ENCODE measurements at regions not wholly inside any gene's neighbourhood (a gene's known extent, or its start where the extent isn't known, plus 50 kb on each side); places are given as distances from the start of the nearest gene placed in this dataset.
"Not testable (repeated sequence)": the region's sequence is repeated elsewhere in the genome, so short reads cannot be mapped to it uniquely, and the experiment has no call there.

DNA sequence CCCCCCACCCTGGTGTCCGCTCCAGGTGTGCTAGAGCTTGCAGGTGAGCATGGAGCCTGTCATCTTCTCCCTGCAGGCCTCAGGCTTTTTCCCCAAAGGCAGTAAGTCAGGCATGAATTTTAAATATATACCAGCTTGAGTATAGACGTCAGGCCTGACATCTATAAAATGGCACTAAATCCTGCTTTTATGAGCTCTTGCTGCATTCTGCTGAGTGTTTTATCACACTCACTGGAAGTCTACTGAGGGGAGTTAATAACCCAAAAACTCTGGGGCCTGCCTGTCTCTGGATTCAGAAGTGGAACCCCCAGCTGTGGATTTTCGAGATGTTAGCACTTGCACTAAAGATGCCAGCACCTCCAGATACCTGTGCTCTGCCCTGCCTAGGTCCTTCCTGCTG lies 133.4 kb upstream of the TOP1 start:
- no peak for DNase-seq

DNA sequence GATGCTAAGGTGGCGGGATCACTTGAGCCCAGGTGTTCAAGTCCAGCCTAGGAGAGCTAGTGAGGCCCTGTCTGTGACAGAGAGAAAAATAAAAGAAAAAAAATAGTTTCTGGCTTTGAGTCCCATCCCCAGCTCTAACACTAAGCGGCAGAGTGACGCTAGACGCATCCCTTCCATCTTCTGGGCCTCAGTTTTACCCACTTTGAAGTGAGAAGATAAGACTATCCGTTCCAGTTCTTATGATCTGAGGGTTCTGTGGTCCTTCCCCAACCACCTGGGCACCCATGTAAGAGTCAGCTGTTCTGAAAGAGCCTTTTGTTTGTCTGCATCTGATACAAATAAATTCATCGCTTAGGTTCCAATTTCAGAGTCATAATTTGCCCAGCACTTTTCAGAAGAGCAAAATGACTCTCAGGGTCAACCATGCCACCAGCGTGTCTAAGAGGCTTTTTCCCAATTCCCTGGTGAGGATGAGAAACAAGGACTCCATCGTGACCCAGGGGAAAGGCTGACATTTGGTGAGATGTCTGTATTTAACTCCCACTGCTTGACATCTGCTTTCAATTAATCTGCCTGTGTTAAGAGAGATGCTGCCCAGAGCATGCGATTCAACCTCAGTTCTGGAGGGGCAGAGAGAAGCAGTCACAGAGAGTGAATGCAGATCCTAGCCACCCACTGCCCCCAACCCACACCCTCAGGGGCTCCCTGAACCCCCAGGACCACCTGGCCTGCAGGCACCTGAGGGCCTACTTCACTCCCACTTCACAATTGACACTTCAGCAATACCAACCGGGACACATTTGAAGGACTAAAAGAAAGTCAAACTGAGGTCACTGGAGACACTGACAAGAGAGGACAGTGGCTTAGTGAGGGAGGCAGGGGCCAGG lies 131.6 kb upstream of the TOP1 start:
- DNase-seq, result no peak

DNA sequence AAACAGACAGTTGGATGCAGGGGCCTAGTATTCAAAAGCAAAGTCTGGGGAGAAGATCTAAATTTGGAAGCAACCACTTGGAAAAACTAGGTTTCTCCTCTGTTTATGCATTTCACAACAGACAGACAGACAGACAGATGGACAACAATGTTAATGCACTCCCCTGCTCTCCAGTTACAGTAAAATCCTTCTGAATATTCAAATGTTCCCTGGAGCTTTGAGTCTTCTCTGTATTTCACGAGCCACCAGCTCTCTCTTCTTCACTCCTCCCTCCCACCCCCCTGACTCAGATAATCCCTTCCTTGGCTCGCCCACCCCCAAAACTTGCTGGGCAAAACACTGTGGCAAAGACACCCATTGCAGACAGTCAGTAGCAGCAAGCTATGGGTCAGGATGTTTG lies 129.3 kb upstream of the TOP1 start:
- no peak for DNase-seq

DNA sequence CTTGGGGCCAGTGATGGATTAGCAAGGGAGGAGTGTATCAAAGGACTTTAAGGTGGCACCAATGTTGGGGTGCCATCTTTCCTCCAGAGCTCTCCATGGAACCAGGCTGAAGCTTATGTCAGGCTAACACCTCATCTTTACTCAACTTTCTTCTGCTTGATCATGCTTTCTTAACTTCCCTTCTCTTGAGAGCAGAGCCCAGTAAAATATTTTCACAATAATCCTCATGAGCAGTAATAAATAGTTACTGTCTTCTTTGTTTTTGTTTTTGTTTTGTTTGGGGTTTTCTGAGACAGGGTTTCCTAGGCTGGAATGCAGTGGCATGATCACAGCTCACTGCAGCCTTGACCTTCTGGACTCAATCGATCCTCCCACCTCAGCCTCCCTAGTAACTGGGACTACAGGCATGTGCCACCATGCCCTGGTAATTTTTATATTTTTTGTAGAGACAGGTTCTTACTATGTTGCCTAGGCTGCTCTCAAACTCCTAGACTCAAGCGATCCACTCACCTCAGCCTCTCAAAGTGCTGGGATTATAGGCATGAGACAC lies 127.9 kb upstream of the TOP1 start:
- no peak for DNase-seq

DNA sequence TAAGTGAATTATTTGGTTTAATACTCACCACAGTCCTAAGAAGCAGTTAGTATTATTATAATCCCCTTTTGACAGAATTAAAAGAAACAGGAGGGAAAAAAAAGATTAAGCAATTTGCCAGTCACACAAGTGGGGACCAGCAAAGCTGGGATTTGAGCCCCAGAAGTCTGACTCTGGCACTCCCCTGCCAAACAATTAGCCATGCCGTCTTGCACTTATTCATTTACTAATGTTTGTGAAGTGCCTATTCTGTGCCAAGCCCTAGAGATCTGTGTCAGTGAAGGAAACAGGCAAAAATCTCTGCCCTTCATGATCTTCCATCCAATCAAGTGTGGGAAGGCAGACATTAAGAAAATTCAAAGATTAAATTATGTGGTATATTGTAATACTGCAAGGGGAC lies 126.0 kb upstream of the TOP1 start:
- DNase-seq, result no peak

DNA sequence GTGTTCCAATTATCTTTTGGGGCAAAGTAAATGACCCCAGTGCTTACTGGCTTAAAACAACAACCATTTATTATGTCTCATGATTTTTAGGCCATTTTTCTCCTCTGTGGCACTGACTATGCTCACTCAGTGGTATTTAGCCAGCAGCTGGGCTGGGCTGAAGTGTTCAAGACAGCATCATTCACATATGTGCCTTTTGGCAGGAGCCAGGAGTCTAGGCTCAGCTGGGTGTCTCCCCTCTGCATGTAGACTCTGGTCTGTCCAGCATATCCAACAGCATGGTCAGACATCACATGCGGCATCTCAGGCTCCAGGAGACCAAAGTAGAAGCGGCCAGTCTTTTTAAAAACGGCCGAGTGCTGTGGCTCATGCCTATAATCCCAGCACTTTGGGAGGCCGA lies 120.3 kb upstream of the TOP1 start:
- DNase-seq, result no peak

DNA sequence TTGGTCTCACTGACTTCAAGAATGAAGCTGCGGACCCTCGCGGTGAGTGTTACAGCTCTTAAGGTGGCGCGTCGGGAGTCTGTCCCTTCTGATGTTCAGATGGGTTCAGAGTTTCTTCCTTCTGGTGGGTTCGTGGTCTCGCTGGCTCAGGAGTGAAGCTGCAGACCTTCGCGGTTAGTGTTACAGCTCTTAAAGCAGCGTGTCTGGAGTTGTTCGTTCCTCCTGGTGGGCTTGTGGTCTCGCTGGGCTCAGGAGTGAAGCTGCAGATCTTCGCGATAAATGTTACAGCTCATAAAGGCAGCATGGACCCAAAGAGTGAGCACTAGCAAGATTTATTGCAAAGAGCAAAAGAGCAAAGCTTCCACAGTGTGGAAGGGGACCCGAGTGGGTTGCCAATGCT lies 119.1 kb upstream of the TOP1 start:
- DNase-seq, result not testable (repeated sequence)

DNA sequence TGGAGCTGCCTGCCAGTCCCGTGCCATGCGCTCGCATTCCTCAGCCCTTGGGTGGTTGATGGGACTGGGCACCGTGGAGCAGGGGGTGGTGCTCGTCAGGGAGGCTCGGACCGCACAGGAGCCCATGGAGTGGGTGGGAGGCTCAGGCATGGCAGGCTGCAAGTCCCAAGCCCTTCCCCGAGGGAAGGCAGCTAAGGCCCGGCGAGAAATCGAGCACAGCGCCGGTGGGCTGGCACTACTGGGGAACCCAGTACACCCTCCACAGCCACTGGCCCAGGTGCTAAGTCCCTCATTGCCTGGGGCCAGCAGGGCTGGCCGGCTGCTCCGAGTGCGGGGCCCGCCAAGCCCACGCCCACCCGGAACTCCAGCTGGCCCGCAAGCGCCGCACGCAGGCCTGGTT lies 118.2 kb upstream of the TOP1 start:
- DNase-seq, result not testable (repeated sequence)

DNA sequence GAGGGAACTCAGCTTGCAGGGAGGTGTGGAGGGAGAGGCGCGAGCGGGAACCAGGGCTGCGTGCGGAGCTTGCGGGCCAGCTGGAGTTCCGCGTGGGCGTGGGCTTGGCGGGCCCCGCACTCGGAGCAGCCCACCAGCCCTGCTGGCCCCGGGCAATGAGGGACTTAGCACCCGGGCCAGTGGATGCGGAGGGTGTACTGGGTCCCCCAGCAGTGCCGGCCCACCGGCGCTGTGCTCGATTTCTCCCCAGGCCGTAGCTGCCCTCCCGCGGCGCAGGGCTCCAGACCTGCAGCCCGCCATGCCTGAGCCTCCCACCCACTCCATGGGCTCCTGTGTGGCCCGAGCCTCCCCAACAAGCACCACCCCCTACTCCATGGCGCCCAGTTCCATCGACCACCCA lies 117.5 kb upstream of the TOP1 start:
- DNase-seq, result not testable (repeated sequence)

DNA sequence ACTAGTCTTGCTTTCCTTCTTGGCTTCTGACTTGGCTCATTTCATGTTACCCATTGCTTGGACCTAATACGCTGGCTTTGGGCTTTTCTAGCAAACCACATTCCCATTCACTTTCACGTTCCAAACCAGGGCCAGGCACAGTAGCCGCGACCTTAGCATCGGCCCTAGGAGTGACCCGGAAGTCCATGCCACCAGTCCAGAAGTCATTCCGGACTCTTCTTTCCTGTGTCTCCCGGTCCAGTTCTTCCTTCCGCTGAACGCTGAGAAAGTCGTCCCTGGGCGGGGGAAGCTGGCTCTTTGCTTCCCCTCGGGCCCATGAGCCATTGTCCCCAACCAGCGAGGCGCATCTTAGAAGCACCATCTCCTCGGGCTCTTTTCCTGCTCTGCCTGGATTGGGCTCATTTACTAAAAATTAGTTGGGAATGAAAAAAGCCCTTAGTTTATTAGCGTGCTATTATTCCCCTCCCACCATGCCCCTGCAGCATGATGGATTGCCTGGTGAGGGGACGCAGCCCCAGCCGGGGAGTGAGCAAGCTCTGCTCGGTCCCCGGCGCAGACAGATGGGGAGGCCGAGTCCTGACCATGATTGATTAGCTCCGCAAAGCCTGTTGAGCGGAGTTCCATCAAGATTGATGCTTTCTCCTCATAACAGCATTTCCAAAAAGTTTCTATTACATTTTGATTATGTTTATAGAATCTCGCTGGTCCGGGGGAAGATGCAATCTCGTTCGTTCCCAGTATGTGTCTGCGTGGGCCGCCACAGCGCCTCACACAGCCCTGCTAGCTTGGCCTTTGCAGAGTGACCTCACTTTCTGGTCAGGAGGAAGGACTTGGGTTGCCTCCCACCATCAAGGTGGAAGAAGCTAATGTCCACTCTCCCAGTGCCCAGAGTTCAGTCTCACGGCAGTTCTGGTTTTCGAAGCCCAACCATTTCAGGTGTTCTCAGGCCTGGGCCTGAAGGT lies 115.1 kb upstream of the TOP1 start:
- DNase-seq, result no peak

DNA sequence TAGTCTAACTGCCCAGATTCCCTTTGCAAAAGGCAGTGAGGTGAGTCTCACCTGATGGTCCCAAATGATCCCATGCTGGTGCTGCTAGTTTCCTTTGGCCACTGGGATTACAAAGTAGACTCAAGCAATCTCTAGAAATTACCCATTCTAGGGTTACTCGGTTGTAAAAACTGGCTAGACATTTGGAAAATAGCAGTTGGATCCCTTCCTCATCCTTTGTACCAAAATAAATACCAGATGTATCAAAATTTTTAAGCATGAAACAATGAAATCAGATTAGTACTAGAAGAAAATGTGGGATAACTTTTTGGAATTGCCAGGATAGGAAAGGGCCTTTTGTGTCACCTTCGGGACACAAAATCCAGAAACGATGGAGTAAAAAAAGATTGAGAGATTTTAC lies 112.9 kb upstream of the TOP1 start:
- no peak for DNase-seq

DNA sequence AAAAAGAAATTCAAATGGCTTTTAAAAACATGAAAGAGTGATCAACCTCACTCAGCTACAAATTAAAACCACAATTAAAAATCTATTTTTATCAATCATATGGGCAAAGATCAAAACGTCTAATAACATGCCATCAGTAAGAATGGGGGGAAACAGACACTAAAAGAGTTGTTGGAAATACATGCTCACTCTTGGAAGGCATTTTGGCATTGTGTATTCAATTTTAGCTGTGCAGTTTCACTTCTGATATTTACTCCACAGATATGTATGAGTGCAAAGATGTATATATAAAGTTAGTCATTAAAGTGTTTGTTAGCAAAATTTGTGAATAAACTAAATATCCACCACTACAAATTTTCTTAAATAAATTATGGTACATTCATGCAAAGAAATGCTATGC lies 112.3 kb upstream of the TOP1 start:
- no peak for DNase-seq

DNA sequence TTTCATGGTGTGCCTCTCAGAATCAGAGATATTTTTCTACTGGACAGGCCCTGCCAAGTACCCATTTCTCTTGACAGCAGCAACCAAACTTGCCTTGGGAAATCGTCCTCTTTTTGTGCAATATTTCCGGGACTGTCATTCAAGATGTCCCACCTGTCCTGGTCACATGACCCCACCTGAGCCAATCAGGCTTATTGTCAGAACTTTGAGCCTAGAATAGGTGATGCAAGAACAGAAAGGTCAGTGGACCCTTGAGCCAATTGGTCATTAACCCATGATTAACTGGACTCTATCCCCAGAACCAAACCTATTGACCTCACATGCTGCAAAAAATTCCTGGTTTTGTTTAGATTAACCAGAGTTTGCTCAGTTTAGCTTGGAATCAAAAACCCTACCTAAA lies 108.3 kb upstream of the TOP1 start:
- no peak for DNase-seq

DNA sequence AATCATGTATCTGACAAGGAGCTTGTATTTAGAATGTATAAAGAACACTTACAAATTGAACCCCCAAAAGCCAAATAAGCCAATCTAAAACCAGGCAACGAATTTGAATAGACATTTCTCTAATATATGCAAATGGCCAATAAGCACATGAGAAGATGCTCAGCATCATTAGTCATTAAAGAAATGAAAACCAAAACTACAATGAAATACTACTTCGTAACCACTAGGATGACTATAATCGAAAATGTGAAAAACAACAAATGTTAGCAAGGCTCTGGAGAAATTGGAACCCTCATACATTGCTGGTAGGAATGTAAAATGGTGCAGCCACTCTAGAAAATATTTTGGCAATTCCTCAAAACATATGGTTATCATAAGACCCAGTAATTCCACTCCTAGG lies 105.8 kb upstream of the TOP1 start:
- DNase-seq, result no peak

DNA sequence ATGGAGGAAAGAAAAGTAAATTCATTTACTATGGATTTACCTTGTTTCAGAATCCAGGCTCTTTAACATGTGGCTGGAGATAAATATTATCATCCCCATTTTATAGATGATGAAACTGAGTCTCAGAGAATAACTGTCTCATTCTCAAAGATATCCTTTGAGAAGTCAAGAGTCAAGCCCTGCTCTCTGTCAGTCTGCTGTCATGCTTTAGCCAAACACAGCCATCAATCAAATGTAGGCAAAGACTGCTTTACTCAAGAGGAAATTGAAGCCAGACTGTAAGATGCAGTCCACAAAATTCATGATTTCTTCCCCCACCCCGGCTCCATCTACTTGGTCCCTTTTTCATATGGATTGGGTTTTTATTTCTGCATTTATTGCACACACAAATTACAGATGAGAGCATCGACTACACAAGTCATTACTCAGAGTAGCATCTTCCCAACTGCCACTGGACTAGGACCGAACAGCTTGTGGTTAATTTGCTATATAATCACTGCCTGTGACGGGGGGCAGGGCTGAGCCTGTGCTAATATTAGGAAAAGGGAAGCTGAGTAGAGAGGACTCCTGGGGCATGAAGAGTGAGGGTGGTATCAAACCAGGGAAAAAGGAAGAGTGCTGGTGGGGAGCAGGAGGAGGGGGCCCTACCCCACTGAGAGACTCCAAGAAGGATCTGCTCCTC lies 102.7 kb upstream of the TOP1 start:
- DNase-seq, result no peak

DNA sequence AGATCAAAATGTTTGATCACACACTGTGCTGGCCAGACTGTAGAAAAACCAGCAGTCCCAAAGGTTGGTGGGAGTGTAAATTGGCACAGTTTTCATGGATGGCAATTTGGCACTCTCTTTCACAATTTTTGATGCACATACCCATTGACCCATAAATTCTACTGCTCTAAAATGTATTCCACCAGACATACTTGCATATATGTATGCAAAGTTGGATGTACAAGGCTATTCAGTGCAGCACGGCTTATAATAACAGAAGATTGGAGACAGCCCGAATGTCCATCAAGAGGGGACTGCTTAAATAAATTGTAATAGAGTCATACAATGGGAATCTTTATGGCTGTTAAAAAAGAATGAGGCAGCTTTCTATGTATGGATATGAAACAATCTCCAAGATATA lies 101.7 kb upstream of the TOP1 start:
- no peak for DNase-seq

DNA sequence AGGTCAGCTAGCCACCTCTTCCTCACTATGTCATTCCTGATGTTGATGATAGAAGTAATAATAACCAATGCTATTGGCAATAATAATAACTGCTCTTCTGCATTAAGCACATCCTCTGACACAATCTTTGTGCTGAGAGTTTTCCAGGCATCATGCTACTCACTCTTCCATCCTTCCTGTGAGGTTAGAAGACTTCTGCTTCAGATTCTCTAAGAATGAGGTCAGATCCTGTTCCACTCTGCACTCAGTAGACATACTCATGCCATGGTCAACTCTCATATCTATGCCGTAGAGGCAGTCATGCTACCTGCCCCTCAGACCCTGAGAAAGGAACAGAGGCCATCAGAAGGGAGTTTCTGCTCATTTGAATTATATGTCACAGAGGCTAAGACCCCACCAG lies 98.1 kb upstream of the TOP1 start:
- no peak for DNase-seq

DNA sequence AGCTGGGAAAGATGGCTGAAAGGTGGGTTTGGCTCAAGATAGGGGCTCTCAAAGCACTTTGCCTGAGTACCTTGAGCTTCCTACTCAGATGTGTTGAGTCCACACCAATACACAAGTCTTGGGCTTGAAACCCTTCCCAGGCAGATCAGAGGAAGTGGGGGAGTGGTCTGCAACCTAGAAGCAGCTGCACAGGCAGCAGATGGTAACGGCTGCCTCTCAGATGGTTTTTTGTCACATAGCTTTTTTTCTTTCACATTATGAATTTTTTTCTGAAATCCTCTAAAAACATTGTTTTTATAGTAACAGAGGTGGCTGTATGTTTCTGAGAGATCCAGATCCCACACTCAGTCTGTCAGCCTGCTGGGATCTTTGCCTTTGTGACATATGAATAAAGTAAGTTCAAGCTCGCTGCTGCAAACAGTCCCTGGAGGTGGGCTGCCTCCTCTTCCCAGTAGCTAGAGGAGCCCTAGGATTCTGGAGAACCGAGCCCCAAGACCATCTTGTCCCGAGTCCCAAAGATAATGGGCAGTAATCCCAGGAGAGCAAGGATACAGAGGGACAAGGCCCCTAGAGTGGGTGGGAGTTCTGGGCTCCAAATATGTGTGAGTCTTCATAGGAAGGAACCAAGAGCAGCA lies 97.1 kb upstream of the TOP1 start:
- no peak for DNase-seq

DNA sequence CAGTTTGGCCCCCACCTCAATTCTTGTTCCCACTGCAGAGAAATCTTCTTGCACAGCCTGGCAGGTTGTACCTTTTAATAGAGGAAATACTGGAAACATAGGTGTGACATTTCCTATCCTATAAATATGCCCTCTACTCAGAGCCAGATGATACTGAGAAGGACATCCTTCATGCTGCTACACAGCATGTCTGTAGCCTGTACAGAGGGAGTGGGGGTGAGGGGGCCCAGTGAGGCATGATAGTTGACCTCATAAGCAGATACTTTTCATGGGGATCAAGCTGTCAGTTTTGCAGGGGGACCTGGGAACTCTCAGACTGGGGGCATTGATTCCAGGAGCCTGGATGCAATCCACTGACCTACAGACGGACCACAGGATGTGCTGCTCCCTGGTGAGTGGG lies 96.2 kb upstream of the TOP1 start:
- no peak for DNase-seq

DNA sequence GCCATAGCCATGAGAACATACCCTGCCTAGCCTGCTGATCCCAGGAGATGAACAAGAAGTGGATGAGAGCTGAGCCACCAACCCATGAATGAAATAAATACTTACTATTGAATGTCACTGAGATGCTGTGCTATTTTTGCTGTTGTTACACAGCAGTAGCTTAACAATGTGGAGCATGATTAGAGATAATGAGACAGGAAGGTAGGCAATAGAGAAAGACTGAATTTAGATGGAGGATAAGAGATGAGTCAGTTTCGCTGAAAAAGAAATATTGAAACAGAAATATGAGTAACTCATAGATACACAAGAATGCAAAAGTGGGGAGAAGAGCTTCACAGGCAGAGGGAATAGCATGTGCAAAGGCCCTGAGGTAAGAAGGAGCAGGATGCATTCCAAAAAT lies 94.9 kb upstream of the TOP1 start:
- DNase-seq, result no peak

DNA sequence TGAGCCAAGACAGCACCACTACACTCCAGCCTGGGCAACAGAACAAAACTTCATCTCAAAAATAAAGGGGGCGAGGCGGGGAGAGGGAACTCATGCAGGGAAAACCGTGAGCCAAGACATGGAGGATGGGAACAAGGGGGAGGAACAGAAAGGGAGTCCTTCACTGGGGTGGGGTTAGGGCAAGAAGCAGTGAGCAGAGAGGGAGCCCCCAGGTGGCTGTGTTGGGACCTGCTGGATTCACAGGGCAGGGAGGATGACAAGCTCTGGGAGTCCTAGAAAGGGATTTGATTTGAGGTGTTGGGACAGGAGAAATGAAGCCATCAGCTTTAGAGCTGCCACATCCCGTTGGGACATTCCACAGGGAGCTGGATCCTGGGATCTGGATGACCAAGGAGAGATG lies 90.6 kb upstream of the TOP1 start:
- no peak for DNase-seq

DNA sequence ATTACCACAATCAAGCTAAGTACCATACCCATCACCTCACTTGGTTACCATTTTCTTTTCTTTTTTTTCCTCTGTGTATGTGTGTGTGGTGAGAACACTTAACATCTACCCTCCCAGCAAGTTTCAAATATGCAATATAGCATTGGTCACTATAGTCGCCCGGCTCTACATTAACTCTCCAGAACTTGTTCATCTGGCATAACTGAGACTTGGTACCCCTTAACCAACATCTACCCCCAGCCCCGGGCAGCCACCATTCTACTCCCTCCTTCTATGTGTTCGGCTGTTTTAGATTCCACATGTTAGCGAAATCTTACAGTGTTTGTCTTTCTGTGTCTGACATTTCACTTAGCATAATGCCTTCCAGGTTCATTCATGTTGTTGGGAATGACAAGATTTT lies 89.0 kb upstream of the TOP1 start:
- no peak for DNase-seq

DNA sequence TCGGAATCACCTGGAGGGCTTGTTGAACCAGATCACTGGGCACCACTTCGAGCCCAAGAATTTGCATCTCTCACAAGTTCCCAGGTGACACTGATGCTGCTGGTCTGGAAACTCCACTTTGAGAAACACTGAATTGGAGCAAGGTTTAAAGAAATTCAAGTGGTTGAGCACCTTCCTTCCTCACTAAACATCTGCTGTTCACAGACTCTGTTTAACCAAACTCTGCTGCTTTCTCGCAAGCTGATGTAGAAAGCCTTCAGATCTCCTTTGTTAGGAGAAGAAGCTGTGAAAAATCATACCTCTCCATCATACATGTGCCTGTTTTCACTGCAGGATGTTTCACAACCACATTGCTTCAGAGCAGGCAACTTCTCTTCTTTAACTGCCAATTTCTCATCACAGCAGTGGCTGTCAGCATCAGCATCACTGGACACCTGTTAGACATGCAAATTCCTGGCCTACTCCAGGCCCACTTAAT lies 87.5 kb upstream of the TOP1 start:
- no peak for DNase-seq

All from activated naive CD4-positive, alpha-beta T cell (primary cell).